ENCODE measurements at regions not wholly inside any gene's neighbourhood (a gene's known extent, or its start where the extent isn't known, plus 50 kb on each side); places are given as distances from the start of the nearest gene placed in this dataset.

GRCh38 chr11:26187639-26188038 lies 144.3 kb upstream of the ANO3 start:
- DNase-seq (ENCODE audit: low read depth) = no peak

- DNase-seq (ENCODE audit: low read depth) = no peak
Observed at GRCh38 chr11:26188554-26188953, 143.4 kb upstream of the ANO3 start.

- DNase-seq (ENCODE audit: low read depth) = no peak
Observed at GRCh38 chr11:26191193-26191592, 140.7 kb upstream of the ANO3 start.

GRCh38 chr11:26193694-26194365 lies 138.1 kb upstream of the ANO3 start:
- DNase-seq (ENCODE audit: low read depth) = no peak

GRCh38 chr11:26194881-26195280 lies 137.0 kb upstream of the ANO3 start:
- DNase-seq (ENCODE audit: low read depth) = no peak

GRCh38 chr11:26198532-26199096 lies 133.3 kb upstream of the ANO3 start:
- DNase-seq (ENCODE audit: low read depth) = no peak

GRCh38 chr11:26199331-26200095 lies 132.4 kb upstream of the ANO3 start:
- no peak for DNase-seq (ENCODE audit: low read depth)

GRCh38 chr11:26201411-26201810 lies 130.5 kb upstream of the ANO3 start:
- no peak for DNase-seq (ENCODE audit: low read depth)

- no peak for DNase-seq (ENCODE audit: low read depth)
Observed at GRCh38 chr11:26202754-26203153, 129.2 kb upstream of the ANO3 start.

GRCh38 chr11:26204101-26204500 lies 127.8 kb upstream of the ANO3 start:
- no peak for DNase-seq (ENCODE audit: low read depth)

- DNase-seq (ENCODE audit: low read depth) = no peak
Observed at GRCh38 chr11:26204839-26205238, 127.1 kb upstream of the ANO3 start.

GRCh38 chr11:26219183-26220117 lies 112.5 kb upstream of the ANO3 start:
- DNase-seq (ENCODE audit: low read depth) = no peak

- DNase-seq (ENCODE audit: low read depth) = no peak
Observed at GRCh38 chr11:26225646-26226045, 106.3 kb upstream of the ANO3 start.

GRCh38 chr11:26227301-26227746 lies 104.6 kb upstream of the ANO3 start:
- no peak for DNase-seq (ENCODE audit: low read depth)

GRCh38 chr11:26227883-26228502 lies 103.9 kb upstream of the ANO3 start:
- DNase-seq (ENCODE audit: low read depth) = no peak

GRCh38 chr11:26228778-26229177 lies 103.2 kb upstream of the ANO3 start:
- DNase-seq (ENCODE audit: low read depth) = no peak

GRCh38 chr11:26229257-26229656 lies 102.7 kb upstream of the ANO3 start:
- DNase-seq (ENCODE audit: low read depth) = no peak

- no peak for DNase-seq (ENCODE audit: low read depth)
Observed at GRCh38 chr11:26229981-26230380, 101.9 kb upstream of the ANO3 start.

- DNase-seq (ENCODE audit: low read depth) = no peak
Observed at GRCh38 chr11:26231252-26231661, 100.7 kb upstream of the ANO3 start.

- DNase-seq (ENCODE audit: low read depth) = no peak
Observed at GRCh38 chr11:26234451-26234850, 97.5 kb upstream of the ANO3 start.

GRCh38 chr11:26243426-26243825 lies 88.5 kb upstream of the ANO3 start:
- DNase-seq (ENCODE audit: low read depth) = no peak

- no peak for DNase-seq (ENCODE audit: low read depth)
Observed at GRCh38 chr11:26244207-26244606, 87.7 kb upstream of the ANO3 start.
